Neutrophil (primary cell): ENCODE measurements at regions not wholly inside any gene's neighbourhood (a gene's known extent, or its start where the extent isn't known, plus 50 kb on each side); places are given as distances from the start of the nearest gene placed in this dataset.

Source experiments
- H3K27ac ChIP-seq: fragments of 200-600 bp; sonication (generic); 2 replicates; pipeline ENCODE4 v1.5.1; 2016; ENCODE audit warnings: mild to moderate bottlenecking, moderate library complexity
- H3K27me3 ChIP-seq: fragments of 200-600 bp; sonication (generic); 2 replicates; pipeline ENCODE4 v1.6.0; 2016; ENCODE audit warnings: mild to moderate bottlenecking
- H3K36me3 ChIP-seq: fragments of 200-600 bp; sonication (generic); 2 replicates; pipeline ENCODE4 v1.5.1; 2017
- H3K4me1 ChIP-seq, 2 experiments: fragments of 200-600 bp in 1 of 2; sonication (generic) in 1 of 2; 1 replicate in 1 of 2; 2 replicates in 1 of 2; pipeline versions ENCODE4 v1.5.1 to v1.6.1; 2013 to 2016; ENCODE audit warnings: low read depth in 1 of 2, low read length in 1 of 2, mild to moderate bottlenecking in 1 of 2, moderate library complexity in 1 of 2; ENCODE audit not compliant: control insufficient read depth in 1 of 2, insufficient read depth in 1 of 2
- H3K4me3 ChIP-seq, 2 experiments: fragments of 200-600 bp in 1 of 2; sonication (generic) in 1 of 2; 1 replicate in 1 of 2; 2 replicates in 1 of 2; pipeline ENCODE4 v1.5.1; 2013 to 2016; ENCODE audit warnings: low read depth in 1 of 2, low read length in 1 of 2, mild to moderate bottlenecking in 1 of 2, moderate library complexity in 1 of 2
- H3K9me3 ChIP-seq: fragments of 200-600 bp; sonication (generic); 2 replicates; pipeline ENCODE4 v1.5.1; 2016
- TF ChIP-seq, protein P1 (sequence below): fragments of 200-600 bp; sonication (generic); IDR thresholded peaks from 2 replicates; pipeline ENCODE4 v1.5.1; 2016; ENCODE audit warnings: antibody characterized with exemption

DNA sequence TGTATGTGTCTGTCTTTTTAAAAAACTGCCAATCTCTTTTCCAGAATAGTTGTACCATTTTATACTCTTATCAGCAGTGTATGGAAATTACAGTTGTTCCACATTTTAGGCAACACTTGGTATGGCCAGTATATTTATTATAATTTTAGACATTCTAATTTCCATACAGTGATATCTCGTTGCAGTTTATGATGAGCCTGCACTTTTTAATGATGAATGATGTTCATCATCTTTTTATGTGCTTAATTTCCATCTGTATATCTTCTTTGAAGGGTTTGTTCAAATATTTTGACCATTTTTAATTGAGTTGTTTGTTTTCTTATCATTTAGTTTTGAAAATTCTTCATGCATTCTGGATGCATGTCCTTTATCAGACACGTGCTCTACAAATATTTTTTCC, 57.0 kb upstream of the UBE2E2 start:
- H3K4me1 ChIP-seq: no peaks in the 10 kb centered on the region
- no peak overlapping the region for H3K4me3 ChIP-seq
- no peaks in the 10 kb centered on the region for H3K27me3 ChIP-seq
- H3K27ac ChIP-seq: no peak overlapping the region
- TF ChIP-seq, protein P1, sequence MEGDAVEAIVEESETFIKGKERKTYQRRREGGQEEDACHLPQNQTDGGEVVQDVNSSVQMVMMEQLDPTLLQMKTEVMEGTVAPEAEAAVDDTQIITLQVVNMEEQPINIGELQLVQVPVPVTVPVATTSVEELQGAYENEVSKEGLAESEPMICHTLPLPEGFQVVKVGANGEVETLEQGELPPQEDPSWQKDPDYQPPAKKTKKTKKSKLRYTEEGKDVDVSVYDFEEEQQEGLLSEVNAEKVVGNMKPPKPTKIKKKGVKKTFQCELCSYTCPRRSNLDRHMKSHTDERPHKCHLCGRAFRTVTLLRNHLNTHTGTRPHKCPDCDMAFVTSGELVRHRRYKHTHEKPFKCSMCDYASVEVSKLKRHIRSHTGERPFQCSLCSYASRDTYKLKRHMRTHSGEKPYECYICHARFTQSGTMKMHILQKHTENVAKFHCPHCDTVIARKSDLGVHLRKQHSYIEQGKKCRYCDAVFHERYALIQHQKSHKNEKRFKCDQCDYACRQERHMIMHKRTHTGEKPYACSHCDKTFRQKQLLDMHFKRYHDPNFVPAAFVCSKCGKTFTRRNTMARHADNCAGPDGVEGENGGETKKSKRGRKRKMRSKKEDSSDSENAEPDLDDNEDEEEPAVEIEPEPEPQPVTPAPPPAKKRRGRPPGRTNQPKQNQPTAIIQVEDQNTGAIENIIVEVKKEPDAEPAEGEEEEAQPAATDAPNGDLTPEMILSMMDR: no peak
- no peaks in the 10 kb centered on the region for H3K9me3 ChIP-seq
- no peaks in the 10 kb centered on the region for H3K36me3 ChIP-seq

DNA sequence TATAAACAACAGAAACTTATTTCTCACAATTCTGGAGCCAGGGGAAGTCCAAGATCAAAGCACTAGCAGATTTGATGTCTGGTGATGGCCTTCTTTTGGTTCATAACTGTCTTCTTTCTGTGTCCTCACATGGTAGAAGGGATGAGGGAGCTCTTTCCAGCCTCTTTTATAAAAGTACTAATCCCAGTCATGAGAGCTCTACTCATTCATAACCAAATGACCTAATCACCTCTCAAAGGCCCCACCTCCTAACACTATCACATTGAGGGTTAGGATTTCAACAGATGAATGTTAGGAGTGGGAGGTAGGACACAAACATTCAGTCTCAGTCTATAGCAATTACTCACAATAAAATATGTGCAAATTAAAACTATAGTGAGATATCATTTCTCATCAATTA, 50.1 kb upstream of the UBE2E2 start:
- TF ChIP-seq, protein P1: no peak
- no peaks in the 10 kb centered on the region for H3K4me1 ChIP-seq
- no peak overlapping the region for H3K27ac ChIP-seq
- H3K4me3 ChIP-seq: no peak overlapping the region
- H3K36me3 ChIP-seq: no peaks in the 10 kb centered on the region
- no peaks in the 10 kb centered on the region for H3K27me3 ChIP-seq
- no peaks in the 10 kb centered on the region for H3K9me3 ChIP-seq
